HG03378 (cell line): ENCODE measurements at regions not wholly inside any gene's neighbourhood (a gene's known extent, or its start where the extent isn't known, plus 50 kb on each side); places are given as distances from the start of the nearest gene placed in this dataset.

Experiments
- ATAC-seq: cut with Tn5 transposase; IDR thresholded peaks from one replicate; pipeline ENCODE4 v1.9.1; 2021; ENCODE audit warnings: mild to moderate bottlenecking, moderate library complexity; ENCODE audit not compliant: unreplicated experiment

GRCh38 chr4:32574803-32575202, 1854.6 kb downstream of the PCDH7 start:
- ATAC-seq, result no peak

GRCh38 chr4:32589097-32589496, 1868.9 kb downstream of the PCDH7 start:
- ATAC-seq, result no peak

GRCh38 chr4:32589853-32590252, 1869.7 kb downstream of the PCDH7 start:
- ATAC-seq, result no peak

GRCh38 chr4:32597354-32597753, 1877.2 kb downstream of the PCDH7 start:
- no peak for ATAC-seq

GRCh38 chr4:32601848-32602247, 1881.7 kb downstream of the PCDH7 start:
- ATAC-seq, result no peak

- ATAC-seq, result no peak
Observed at GRCh38 chr4:32607978-32608377, 1887.8 kb downstream of the PCDH7 start.

- no peak for ATAC-seq
Observed at GRCh38 chr4:32624943-32625603, 1904.9 kb downstream of the PCDH7 start.

- no peak for ATAC-seq
Observed at GRCh38 chr4:32625687-32626337, 1905.6 kb downstream of the PCDH7 start.

- ATAC-seq, result no peak
Observed at GRCh38 chr4:32631831-32632230, 1911.7 kb downstream of the PCDH7 start.

GRCh38 chr4:32633421-32633820, 1913.3 kb downstream of the PCDH7 start:
- no peak for ATAC-seq

GRCh38 chr4:32645653-32646052, 1925.5 kb downstream of the PCDH7 start:
- no peak for ATAC-seq

- no peak for ATAC-seq
Observed at GRCh38 chr4:32658019-32658418, 1937.8 kb downstream of the PCDH7 start.

GRCh38 chr4:32661229-32661628, 1941.1 kb downstream of the PCDH7 start:
- ATAC-seq, result no peak

- no peak for ATAC-seq
Observed at GRCh38 chr4:32662803-32663202, 1942.6 kb downstream of the PCDH7 start.

GRCh38 chr4:32672359-32672758, 1952.2 kb downstream of the PCDH7 start:
- no peak for ATAC-seq

GRCh38 chr4:32680946-32681345, 1960.8 kb downstream of the PCDH7 start:
- ATAC-seq, result no peak

- ATAC-seq, result no peak
Observed at GRCh38 chr4:32684160-32684559, 1964.0 kb downstream of the PCDH7 start.

- no peak for ATAC-seq
Observed at GRCh38 chr4:32686123-32686522, 1966.0 kb downstream of the PCDH7 start.

- no peak for ATAC-seq
Observed at GRCh38 chr4:32689518-32689917, 1969.3 kb downstream of the PCDH7 start.

- no peak for ATAC-seq
Observed at GRCh38 chr4:32697281-32697814, 1977.2 kb downstream of the PCDH7 start.

- ATAC-seq, result no peak
Observed at GRCh38 chr4:32700838-32701237, 1980.7 kb downstream of the PCDH7 start.

- ATAC-seq, result no peak
Observed at GRCh38 chr4:32706893-32707292, 1986.7 kb downstream of the PCDH7 start.
